ENCODE measurements at regions not wholly inside any gene's neighbourhood (a gene's known extent, or its start where the extent isn't known, plus 50 kb on each side); places are given as distances from the start of the nearest gene placed in this dataset.

DNA sequence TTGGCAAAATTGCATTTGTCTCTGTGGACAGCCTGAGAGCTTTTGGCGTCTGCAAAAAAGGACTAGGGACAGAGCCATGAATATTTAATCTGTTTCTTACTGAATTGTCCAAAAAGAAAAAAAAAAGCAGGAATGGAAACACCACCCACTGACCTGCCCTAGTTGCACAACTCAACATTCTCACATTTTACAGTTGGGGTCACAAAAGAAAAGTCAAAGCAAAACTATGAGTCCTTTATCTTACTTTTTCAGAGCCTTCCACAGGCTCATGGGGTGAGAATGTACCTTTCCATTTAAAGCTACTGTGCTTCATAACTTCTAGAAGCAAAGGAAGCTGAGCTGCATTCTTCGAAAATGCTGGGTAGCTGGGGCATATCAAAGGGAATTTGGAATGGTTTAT lies 225.7 kb downstream of the FAM76B start:
- TF ChIP-seq CTCF (IDR thresholded peaks at IDR 0.05) (no peak), POLR2A (IDR thresholded peaks at IDR 0.05) (no peak)

Data from right lobe of liver (tissue), 4 donors.